HG03045 (cell line): ENCODE measurements at regions not wholly inside any gene's neighbourhood (a gene's known extent, or its start where the extent isn't known, plus 50 kb on each side); places are given as distances from the start of the nearest gene placed in this dataset.

Experiments used
- ATAC-seq: cut with Tn5 transposase; IDR thresholded peaks from one replicate; pipeline ENCODE4 v1.9.1; 2021; ENCODE audit warnings: mild to moderate bottlenecking, moderate library complexity; ENCODE audit not compliant: unreplicated experiment

GRCh38 chr10:128774979-128775378, 648.8 kb upstream of the MKI67 start:
- no peak for ATAC-seq

DNA sequence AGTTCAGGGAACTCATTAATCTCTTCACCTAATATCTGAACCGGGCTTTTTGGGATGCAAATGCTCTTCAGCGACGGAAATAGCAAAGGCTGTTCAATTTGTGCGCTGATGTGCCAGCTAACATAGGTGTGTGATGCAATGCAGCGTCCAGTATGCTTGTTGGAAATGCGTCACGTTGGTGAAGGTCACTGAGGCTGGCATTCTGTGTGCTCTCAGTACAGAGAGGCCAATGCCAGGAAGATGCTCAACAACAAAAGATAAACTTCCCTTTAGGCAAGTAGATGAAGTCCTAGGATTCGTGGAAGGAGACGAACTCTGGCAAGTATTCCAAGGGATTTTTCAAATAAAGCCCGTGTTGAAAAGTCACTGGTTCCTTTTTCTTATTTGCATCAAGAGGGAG, 649.5 kb upstream of the MKI67 start:
- ATAC-seq = no peak

GRCh38 chr10:128776673-128777252, 650.5 kb upstream of the MKI67 start:
- ATAC-seq = no peak

DNA sequence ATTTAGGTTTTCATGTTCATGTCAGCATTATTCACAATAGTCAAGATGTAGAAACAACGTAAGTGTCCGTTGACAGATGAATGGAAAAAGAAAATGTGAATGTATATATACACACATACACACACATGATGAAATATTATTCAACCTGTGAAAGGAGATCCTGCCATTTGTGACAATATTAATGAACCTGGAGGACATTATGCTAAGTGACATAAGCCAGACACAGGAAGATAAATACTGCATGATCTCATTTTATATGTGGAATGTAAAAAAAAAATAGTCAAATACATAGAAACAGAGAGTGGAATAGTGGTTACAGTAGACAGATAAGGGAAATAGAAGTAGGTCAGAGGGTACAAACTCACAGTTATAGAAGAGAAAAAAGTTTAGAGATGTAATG, 651.1 kb upstream of the MKI67 start:
- ATAC-seq = no peak

- no peak for ATAC-seq
These were observed 653.2 kb upstream of the MKI67 start for GRCh38 chr10:128779416-128779815.

DNA sequence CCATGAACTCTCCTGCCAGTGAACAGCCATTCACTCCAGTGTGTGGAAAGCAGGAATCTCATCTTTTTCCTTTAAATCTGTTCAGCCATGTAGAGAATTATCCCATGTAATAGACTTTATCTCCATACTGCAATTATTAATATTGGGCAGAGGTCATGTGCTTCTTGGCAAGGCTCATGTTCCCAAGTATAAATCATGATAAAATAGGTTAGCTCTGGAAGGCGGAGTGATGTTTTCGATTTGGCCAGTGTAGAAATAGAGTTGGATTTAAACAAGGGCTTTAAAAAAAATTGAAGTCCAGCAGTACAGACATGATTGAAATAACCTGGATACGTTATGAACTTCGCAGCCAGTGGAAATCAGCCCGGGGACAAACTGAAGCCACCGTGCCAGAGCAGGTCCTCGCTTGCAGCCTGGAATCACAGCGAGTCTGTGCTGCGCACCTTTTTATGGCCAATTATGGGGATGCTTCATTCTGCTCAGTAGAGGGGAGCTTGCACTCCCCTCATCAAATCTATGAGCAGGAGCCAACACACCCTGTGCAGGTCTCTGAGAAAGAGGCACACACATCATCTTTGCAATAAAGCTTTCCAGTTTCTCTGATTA, 654.0 kb upstream of the MKI67 start:
- no peak for ATAC-seq

GRCh38 chr10:128781637-128782036, 655.4 kb upstream of the MKI67 start:
- no peak for ATAC-seq

- ATAC-seq = no peak
These were observed 658.2 kb upstream of the MKI67 start for GRCh38 chr10:128784444-128784843.

DNA sequence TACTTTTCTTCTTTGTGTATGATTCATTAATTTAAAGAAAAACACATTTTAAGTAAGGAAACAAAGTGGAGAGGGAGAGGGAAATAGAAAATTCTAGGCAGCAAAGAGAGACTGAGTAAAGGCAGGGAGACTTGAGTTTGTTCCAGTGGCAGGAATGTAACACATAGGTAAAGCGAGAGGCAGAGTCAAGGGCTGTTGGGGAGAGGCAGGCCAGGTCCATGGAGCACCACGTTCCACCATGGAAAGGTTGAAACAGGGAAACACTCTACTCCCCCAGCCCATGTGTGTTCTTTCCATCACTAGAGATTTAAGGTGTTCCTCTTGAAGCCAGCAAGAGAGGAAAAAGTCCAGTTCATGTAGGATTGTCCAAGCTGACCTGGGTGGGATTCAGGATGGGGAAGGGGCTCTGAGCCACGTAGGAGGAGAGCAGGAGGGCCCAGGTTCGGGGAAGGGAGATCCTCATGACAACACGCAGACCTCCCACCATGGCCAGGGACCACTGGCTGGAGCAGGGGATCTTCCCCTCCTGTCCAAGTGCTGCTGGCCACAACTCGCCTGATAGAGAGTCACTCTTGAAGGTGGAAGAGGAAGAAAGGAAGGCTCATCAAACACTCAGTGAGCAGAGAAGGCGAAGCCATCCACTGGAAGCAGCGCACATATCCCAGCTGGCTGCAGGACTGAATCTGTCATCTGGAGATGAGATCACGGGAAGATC, 666.4 kb upstream of the MKI67 start:
- no peak for ATAC-seq

GRCh38 chr10:128793726-128794655, 667.8 kb upstream of the MKI67 start:
- ATAC-seq = no peak

DNA sequence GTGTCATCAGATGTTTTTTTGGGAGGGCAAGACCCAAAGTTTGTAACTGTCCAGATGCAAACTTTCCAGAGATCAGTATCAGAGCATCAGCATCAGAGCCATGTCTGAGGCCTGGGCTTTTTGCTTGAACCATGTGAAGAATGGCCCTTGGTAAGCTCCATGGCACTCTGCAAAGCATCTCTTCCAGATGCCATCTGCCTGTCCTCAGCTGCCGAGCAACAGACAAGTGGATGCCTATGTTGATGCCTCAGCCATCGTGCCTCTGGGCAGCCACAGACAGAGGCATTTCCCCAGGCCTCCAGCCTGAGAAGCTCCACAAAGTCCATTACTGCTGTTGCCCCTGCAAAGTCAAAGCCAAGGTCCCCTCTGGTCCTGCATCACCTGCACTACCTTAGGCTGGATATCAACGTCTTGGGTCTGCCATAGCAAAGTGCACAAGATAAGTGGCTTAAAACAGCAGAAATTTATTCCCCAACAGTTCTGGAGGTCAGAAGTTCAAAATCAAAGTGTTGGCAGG, 670.2 kb upstream of the MKI67 start:
- ATAC-seq = no peak

DNA sequence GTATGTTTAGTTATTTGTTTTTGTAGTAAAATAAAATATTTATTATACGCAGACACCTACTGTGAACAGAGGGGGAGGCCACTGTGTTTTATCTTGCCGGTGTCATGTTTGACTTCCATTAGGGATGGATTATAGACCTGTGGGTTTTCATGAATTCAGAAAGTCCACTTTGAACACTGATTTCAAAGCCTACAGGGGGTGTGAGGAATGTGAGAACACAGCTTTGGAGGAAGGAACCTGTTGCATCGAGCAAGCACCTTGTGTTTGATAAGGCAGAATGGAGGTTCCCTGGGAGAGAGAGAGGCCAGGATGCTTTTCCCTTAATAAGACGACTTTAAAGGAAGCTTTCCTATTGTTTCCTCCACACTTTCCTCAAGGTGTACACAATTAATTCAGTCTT, 665.0 kb upstream of the MGMT start:
- ATAC-seq = no peak

- no peak for ATAC-seq
These were observed 663.3 kb upstream of the MGMT start for GRCh38 chr10:128803790-128804189.

- no peak for ATAC-seq
These were observed 662.6 kb upstream of the MGMT start for GRCh38 chr10:128804411-128804810.

- no peak for ATAC-seq
These were observed 658.1 kb upstream of the MGMT start for GRCh38 chr10:128808921-128809440.

- ATAC-seq = no peak
These were observed 655.5 kb upstream of the MGMT start for GRCh38 chr10:128811511-128811910.

GRCh38 chr10:128812000-128812399, 655.0 kb upstream of the MGMT start:
- ATAC-seq = no peak

DNA sequence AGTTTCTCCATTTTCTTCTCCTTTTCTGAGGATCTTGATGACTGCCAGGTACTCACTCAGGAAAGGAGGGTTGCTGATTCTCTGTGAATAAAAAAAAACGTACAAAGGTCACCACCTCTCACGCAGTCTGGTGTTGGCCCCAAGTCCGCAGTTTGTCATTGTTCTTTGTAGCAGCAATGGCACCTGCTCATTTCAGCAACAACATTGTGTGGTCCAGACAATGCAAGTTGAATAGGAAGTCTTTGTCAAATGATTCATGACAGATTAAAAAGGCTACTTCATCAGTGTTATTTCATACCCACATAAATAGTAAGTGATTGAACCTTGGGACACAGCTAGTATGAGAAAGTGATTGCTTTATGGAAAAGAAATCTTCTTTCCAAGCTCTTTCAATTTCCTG, 653.5 kb upstream of the MGMT start:
- ATAC-seq = no peak

DNA sequence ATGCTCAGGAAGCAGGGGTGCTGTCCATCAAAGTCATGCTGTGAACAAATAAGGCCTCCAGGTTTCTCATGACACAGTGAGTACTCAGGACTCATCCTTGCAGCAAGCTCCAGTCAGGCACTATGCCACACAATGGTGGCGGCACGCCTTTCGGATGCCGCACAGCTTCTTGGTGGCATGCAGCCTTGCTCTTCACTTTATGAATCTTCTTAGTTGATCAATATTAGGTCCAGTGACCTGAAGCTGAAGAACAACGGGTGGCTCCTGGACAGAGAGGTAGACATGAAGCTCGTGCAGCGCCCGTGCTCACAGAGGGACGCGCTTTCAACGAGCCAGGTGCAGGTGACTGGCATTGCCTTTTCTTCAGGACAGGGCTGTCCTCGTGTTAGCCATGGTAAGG, 653.0 kb upstream of the MGMT start:
- ATAC-seq = no peak

DNA sequence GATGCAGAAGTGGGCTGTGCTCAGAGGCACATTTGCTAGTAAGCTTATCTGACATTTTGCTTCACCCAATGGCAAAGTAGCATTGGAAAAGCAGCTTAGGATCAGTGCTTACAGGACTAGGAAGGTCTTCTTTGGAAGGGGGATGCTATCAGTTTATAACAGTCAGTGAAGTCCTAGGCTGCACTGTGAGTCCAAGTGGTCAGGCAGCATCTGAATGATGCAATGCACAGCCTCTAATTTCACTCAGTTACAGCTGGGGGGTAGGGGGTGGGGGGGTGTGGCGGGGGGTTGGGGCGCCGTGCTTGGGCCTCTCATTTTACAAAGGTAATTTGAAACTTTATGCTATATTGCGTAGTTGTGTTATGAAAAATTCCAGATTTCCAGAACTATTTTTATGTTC, 652.3 kb upstream of the MGMT start:
- no peak for ATAC-seq

DNA sequence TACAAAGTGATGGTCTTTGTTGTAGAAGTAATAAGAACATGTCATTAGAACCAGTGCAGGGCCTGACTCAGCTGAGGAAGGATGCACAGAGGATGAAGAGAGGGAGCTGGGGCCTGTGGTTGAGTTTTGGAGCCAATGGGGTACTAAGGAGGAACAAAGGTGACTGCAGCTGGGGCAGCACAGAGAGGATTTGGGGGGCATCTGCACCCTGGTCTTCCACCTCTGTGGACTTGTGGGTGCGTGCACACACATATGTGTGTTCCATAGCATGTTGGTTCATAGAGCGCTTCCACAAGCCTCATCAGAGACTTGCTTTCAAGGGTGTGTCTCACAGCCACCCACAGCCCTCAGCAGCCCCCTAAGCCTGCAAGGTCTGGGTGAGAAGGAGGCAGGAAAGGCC, 650.3 kb upstream of the MGMT start:
- ATAC-seq = no peak
